Transverse colon (tissue), 4 donors: ENCODE measurements at regions not wholly inside any gene's neighbourhood (a gene's known extent, or its start where the extent isn't known, plus 50 kb on each side); places are given as distances from the start of the nearest gene placed in this dataset.
"Not testable (repeated sequence)": the region's sequence is repeated elsewhere in the genome, so short reads cannot be mapped to it uniquely, and the experiment has no call there.

ENCODE experiments used
- DNase-seq: peaks from one replicate; pipeline ENCODE4 v3.0.0-alpha.2; 2019
- H3K27ac ChIP-seq, 4 donors: fragments of 200-600 bp; sonication (generic); 2 replicates each; pipeline ENCODE4 v1.5.1; 2016 to 2018; ENCODE audit warnings: inconsistent platforms in 4 of 4
- H3K27me3 ChIP-seq: fragments of 200-600 bp; sonication (generic); 2 replicates; pipeline ENCODE4 v1.5.1; 2017; ENCODE audit warnings: inconsistent platforms
- H3K36me3 ChIP-seq, 4 donors: fragments of 200-600 bp; sonication (generic); 2 replicates each; pipeline ENCODE4 v1.5.1; 2017 to 2019; ENCODE audit warnings: inconsistent platforms in 4 of 4
- H3K4me1 ChIP-seq, 4 donors: fragments of 200-600 bp; sonication (generic); 2 replicates each; pipeline ENCODE4 v1.5.1; 2017 to 2020; ENCODE audit warnings: inconsistent platforms in 4 of 4
- H3K4me3 ChIP-seq, 4 donors: fragments of 200-600 bp; sonication (generic); 1 replicate in 1 of 4; 2 replicates in 3 of 4; pipeline versions ENCODE4 v1.5.1 to v1.6.1; 2017 to 2019; ENCODE audit warnings: inconsistent platforms in 4 of 4
- H3K9me3 ChIP-seq, 2 donors: fragments of 200-600 bp; sonication (generic); 2 replicates each; pipeline ENCODE4 v1.5.1; 2017 to 2019; ENCODE audit warnings: inconsistent platforms in 2 of 2
- CTCF ChIP-seq, 5 experiments: fragments of 200-600 bp in 3 of 5; fragments of 450-650 bp in 2 of 5; sonication (generic) in 3 of 5; IDR thresholded peaks; 1 replicate in 2 of 5; 2 replicates in 3 of 5; pipeline ENCODE4 v1.5.1; 2016 to 2017; ENCODE audit warnings: antibody characterized with exemption in 5 of 5, inconsistent platforms in 3 of 5, mild to moderate bottlenecking in 2 of 5, moderate library complexity in 1 of 5
- EP300 ChIP-seq: sonication (generic); formaldehyde crosslinking; IDR thresholded peaks from one replicate; pipeline ENCODE4 v1.6.1; 2017; ENCODE audit warnings: antibody characterized with exemption, low read depth
- POLR2A ChIP-seq: fragments of 450-650 bp; IDR thresholded peaks from one replicate; pipeline ENCODE4 v1.6.1; 2016; ENCODE audit warnings: antibody characterized with exemption, mild to moderate bottlenecking, moderate library complexity
- POLR2AphosphoS5 ChIP-seq, 3 donors: sonication (generic); formaldehyde crosslinking; IDR thresholded peaks; one replicate each; pipeline ENCODE4 v1.6.1; 2016; ENCODE audit warnings: antibody characterized with exemption in 3 of 3
- WGBS, 2 donors: methylation state at CpG; one replicate each; pipeline ENCODE4 v1.1.5; 2018; ENCODE audit warnings: low coverage in 1 of 2; 5-methylcytosine and 5-hydroxymethylcytosine counted together
- in situ Hi-C, 4 donors: fragments of 200-750 bp; cut with MboI; loops; one replicate each; pipeline versions ENCODE4 v1.15.0 to v1.15.1; 2017; ENCODE audit warnings: low sequenced_read_pairs in 3 of 4, low pct_ligation_motif_present in 1 of 4, low pct_unique_long_range_greater_than_20kb in 1 of 4
- intact Hi-C: fragments of 100-400 bp; cut with DNase I; formaldehyde crosslinking; loops from one replicate; pipeline ENCODE4 v1.15.1; 2023; ENCODE audit warnings: low total_unique reads

DNA sequence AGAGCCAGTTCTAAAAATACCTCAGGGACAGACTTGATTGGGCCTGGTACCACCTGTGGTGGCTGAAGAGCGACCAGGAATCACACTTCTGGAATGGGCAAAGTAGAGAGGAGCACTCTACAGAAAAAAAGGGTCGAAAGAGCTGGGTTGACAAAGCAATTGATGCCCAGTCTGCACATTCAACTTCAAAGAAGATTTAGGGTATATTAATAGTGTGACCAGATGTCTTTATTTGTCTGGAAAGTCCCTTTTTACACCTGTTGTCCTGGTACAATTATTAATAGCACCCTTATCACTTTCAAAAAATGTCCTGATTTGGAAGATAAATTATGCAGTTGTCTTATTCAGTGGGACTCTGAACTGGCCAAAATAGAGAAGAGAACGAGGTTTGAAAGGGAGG is 137.5 kb downstream of the DYRK2 start:
- no peak for DNase-seq
- WGBS, 2 donors = 81 to 92% methylated on average over 2 to 3 of the region's 3 CpGs

DNA sequence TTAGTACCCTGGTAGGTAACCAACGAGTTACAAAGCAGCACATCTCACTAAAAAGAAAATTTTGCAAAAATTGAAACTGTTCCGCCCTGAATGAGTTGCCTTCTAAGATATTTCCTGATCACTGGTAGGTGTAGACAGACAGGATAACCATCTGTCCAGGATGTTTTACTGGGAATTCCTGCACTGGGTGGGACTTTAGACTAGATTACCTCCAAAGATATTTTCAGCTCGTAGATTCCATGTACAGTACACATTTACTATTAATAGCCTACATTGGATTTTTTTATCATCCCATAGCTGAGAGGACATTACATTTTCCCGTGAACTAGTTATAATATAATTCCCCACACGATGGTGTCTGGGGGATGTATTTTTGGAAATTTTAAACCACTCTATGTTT is 139.6 kb downstream of the DYRK2 start:
- intact Hi-C loops (no loop called here), in situ Hi-C loops (no loop called here)
- WGBS, 2 donors = 77% methylated on average over 5 of the region's 5 CpGs
- no peak for DNase-seq
- Histone ChIP-seq H3K27ac (no peak overlapping the region), H3K4me3 (no peak overlapping the region), H3K4me1 (no peaks in the 10 kb centered on the region), H3K27me3 (no peaks in the 10 kb centered on the region), H3K36me3 (no peaks in the 10 kb centered on the region), H3K9me3 (no peaks in the 10 kb centered on the region)
- TF ChIP-seq POLR2A = no peak
- no peak for TF ChIP-seq POLR2AphosphoS5 (IDR thresholded peaks at IDR 0.05)
- TF ChIP-seq CTCF (IDR thresholded peaks at IDR 0.05) = no peak
- no peak for TF ChIP-seq EP300

More for the DNA sequence above, 137.5 kb downstream of the DYRK2 start:
- intact Hi-C loops (no loop called here), in situ Hi-C loops (no loop called here)
- H3K27ac ChIP-seq = no peak overlapping the region
- no peak for TF ChIP-seq EP300
- TF ChIP-seq CTCF (IDR thresholded peaks at IDR 0.05) = no peak
- TF ChIP-seq POLR2A = no peak
- TF ChIP-seq POLR2AphosphoS5 (IDR thresholded peaks at IDR 0.05) = no peak
- H3K4me3 ChIP-seq = no peak overlapping the region
- no peaks in the 10 kb centered on the region for H3K9me3 ChIP-seq
- no peaks in the 10 kb centered on the region for H3K4me1 ChIP-seq
- H3K27me3 ChIP-seq = no peaks in the 10 kb centered on the region
- H3K36me3 ChIP-seq = no peaks in the 10 kb centered on the region

DNA sequence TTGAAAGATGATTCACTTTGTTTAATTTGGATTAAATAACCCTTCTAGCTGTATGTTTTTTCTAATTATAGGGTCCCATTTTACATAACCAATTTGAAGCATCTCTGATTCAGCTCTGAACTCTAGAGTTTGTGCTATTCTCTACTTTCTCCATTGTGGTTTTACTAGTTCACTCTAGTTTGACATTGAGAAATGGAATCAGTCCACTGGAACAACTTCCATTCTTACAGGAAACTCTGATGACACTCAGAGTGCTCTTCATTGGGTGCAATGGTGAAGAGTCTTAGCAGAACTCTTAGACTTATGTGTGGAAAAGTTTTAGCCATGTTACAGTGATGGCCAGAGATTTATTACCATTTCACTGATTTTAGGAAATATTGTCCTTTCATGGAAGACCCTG is 140.7 kb downstream of the DYRK2 start:
- H3K27me3 ChIP-seq = no peaks in the 10 kb centered on the region
- DNase-seq = no peak
- no peaks in the 10 kb centered on the region for H3K9me3 ChIP-seq
- intact Hi-C loops (no loop called here), in situ Hi-C loops (no loop called here)
- TF ChIP-seq CTCF (IDR thresholded peaks at IDR 0.05) (no peak), POLR2A (no peak), EP300 (no peak), POLR2AphosphoS5 (IDR thresholded peaks at IDR 0.05) (no peak)
- no peak overlapping the region for H3K27ac ChIP-seq
- no peaks in the 10 kb centered on the region for H3K4me1 ChIP-seq
- H3K36me3 ChIP-seq = no peaks in the 10 kb centered on the region
- no peak overlapping the region for H3K4me3 ChIP-seq

GRCh38 chr12:67790660-67791059 is 142.1 kb downstream of the DYRK2 start:
- in situ Hi-C loops = no loop called here
- WGBS, 2 donors = 88 to 89% methylated on average over 1 to 2 of the region's 2 CpGs
- Histone ChIP-seq H3K4me1 (peaks cover 0 to 11% (median 4%) of the 10 kb centered on the region in 4 donors), H3K27me3 (no peaks in the 10 kb centered on the region), H3K4me3 (no peak overlapping the region), H3K27ac (no peak overlapping the region), H3K9me3 (no peaks in the 10 kb centered on the region), H3K36me3 (no peaks in the 10 kb centered on the region)
- DNase-seq = no peak
- intact Hi-C loops = no loop called here
- TF ChIP-seq POLR2A (no peak), POLR2AphosphoS5 (IDR thresholded peaks at IDR 0.05) (no peak), CTCF (IDR thresholded peaks at IDR 0.05) (no peak), EP300 (no peak)

GRCh38 chr12:67791362-67791761 is 142.8 kb downstream of the DYRK2 start:
- H3K9me3 ChIP-seq, DNase-seq, in situ Hi-C loops, H3K27ac ChIP-seq, intact Hi-C loops, H3K4me3 ChIP-seq, H3K36me3 ChIP-seq, H3K27me3 ChIP-seq: not testable (repeated sequence)
- H3K4me1 ChIP-seq = peaks cover 0 to 18% (median 6%) of the 10 kb centered on the region in 4 donors
- 92 to 100% methylated on average over 2 to 3 of the region's 3 CpGs for WGBS, 2 donors
